ELF-1 (cell line): ENCODE measurements at regions not wholly inside any gene's neighbourhood (a gene's known extent, or its start where the extent isn't known, plus 50 kb on each side); places are given as distances from the start of the nearest gene placed in this dataset.
A peak's percentile ranks its signal among the peaks of the same experiment; 100 is the strongest.

Source experiments
- DNase-seq: peaks from one replicate; pipeline ENCODE4 v3.0.0-alpha.2; 2016; ENCODE audit warnings: low read depth, low spot score

DNA sequence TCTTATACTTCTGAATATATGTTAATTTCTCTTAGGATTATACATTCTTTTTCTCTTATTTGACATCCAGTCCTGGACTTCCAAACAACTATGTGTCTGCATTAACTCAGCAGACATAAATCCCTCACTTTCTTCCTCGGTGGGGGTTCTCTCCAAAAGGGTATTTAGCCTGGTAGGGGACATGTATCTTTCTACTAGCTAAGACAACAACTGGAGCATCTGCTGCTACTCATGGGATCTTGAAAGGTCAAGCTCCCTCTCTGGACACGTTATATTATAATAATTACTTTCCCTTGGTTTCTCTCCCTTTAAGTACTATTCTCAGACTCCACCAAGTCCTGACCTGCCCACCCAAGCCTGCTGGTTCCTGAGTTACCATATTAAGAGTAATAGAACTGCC, 983.7 kb upstream of the FLRT2 start:
- no peak for DNase-seq

DNA sequence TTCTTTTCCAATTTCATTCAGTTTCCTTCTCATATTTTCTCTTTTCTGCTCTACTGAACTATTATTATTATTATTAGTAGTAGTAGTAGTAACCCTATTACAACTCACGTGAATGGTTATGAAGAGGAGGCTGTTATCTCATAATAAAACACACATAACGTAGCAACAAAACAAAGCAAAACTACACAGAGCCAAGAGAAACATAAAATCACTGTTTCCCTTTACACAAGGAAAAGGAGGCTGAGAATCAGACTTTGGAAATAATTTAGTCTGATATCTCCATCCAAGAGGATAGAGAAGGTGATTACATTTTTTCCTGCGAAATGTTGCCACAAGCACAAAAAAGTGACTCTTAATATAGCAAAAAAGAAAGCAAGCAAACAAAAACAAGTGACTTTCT, 975.8 kb upstream of the FLRT2 start:
- no peak for DNase-seq

DNA sequence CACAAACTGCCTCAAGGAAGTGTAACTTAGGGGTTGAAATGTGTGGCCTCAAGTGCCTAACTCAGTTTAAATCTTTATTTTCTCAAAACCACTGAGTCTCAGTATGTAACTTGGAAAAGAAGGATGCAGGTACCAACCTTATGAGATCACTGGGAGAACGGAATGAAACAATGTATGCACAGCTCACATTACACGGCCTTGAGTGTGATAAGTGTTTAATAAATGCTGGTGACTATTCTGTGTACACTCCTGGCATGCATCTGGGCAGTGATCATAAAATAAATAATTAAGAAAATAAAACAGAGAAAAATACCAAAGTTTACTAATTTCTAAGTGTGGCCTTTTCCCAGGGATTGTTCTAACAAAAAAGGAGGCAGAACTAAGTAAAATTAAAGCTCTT, 974.5 kb upstream of the FLRT2 start:
- no peak for DNase-seq

DNA sequence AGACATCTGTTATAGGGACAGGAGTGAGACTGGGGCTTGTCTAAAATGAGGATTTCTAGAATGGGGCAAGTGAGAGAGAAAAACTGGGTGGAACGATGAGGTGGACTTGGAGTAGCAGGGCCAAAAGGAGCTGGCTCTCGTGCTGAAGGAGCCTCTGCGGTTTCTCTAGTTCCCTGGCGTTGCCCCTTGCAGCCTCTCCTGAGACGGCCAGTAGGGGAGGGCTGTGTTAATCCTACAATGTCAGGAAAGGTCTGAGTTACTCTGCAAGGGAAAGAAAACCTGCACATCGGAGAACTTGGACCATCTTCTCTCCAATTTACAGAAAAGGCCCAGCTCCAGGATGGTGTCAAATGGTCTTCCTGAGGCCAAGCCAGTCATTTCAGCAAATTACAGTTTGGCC, 963.8 kb upstream of the FLRT2 start:
- peak; percentile 8 for DNase-seq

DNA sequence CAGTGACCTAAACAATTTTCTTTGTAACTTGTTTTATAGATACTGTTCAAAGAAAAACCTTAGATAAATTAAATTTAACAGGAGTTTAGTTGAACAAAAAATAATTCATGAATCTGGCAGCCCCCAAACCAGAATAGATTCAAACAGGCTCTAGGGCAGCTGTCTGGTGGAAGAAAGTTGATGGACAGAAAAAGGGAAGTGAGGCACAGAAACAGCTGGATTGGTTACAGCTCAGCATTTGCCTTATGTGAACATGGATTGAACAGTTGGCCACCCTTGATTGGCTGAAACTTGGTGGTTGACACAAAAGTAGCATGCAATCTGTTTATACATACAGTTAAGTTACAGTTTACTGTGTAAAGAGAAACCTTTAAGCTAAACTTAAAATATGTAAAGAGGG, 954.3 kb upstream of the FLRT2 start:
- no peak for DNase-seq

DNA sequence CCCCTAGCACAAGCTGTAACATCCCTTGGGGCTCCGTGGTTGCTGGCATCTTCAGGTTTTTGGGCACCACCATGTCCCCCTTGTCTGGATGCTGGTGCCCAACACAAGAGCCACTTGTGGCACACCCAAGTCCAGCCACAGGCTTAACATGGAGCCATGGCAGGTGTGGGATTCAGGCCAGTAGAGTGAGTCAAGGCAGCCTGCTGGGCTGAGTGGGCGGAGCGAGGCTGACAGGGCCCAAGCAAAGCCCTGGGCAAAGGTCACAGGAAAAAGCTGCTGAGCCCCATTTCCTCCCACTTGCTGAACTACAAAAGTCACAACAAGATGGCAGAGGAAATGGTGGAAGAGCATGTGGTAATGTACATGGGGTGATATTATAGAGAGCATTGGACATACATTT, 950.7 kb upstream of the FLRT2 start:
- no peak for DNase-seq

DNA sequence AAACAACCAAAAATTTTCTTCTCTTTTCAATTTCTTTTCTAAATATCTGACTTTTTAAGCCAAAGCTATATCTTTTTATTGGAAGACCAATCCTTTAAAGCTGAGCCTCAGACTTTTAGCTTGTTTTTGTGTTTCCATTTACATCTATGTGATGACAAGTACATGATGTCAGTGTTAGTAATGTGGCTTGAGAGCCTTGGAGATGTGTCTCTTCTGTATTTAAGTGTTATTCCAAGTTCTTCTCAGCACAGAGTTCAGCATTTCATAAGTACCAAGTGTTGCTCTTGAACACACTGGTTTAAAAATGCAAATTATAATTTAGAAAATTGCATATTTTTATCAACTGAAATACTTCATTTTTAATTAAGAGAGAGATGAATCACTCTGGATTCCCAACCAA, 948.9 kb upstream of the FLRT2 start:
- DNase-seq, result no peak

DNA sequence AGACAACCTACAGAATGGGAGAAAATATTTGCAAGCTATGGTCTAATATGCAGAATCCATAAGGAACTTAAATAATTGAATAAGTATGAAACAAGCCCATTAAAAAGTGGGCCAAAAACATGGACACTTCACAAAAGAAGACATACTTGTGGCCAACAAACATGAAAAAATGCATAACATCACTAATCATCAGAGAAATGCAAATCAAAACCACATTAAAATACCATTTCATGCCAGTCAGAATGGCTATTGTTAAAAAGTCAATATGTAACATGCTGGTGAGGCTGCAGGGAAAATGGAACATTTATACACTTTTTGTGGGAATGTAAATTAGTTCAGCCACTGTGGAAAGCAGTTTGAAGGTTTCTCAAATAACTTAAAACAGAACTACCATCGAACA, 945.4 kb upstream of the FLRT2 start:
- DNase-seq, result no peak

DNA sequence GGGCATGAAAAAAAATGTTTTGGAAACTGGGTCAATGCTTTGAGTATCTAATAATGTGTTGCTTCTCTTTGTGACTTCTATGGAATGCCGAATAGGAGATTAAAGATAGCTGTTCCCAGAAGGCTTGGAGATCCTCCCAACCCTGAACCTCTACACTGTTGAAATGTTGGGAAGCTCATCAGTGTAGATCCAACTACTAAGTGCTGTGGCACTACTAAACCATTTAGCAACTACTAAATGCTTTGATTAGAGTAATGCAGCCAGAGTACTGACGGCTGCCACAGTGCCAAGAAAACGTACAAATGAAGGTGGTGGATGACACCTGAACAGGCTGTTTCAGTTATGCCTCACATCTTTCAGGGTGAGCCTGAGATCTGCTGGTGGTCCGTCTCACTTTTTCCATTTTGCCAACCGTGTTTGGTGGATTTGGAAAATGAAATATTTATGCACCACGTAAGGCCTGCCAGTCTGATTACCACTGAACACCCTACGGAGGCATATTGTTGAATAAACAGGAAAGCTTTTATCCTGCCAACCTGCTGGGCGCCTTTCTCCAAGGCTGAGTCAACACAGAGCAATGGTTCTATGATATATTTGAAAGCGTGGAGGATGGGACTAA, 938.0 kb upstream of the FLRT2 start:
- no peak for DNase-seq

DNA sequence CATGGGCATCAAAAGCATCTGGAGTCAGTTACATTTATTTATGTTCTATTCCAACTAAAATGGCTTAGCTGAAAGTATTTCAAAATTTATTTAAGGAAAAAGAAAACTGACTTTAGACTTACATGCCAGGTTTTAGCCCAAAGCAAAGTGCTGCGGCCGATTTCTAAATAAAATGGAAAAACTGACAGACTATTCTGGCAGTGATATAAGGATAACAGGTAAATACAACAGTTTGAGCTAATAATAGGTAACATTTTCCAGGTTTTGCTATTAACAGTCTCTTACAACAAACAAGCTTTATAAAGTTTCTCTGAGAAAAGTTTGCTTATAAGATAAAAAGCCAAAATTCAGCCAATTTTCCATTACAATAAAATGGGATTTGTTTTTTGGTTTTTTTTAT, 937.2 kb upstream of the FLRT2 start:
- no peak for DNase-seq

DNA sequence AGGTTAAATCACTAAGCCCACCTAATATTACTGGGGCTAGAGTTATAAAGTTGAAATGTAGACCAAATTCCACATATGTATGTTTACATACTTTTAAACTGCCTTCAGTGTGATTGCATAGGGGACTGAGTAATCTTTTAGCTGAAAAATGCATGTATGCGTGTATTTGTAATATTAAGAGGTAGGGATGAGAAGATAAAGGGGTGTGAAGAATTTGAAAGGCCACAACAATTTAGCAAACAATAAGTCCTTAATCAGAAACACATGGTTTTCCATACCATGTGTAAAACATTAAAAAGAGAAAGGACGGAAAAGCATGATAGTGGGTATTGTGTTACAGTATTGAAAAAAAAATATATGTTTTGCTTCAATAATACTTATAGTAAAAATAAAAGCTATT, 919.9 kb upstream of the FLRT2 start:
- DNase-seq, result no peak

DNA sequence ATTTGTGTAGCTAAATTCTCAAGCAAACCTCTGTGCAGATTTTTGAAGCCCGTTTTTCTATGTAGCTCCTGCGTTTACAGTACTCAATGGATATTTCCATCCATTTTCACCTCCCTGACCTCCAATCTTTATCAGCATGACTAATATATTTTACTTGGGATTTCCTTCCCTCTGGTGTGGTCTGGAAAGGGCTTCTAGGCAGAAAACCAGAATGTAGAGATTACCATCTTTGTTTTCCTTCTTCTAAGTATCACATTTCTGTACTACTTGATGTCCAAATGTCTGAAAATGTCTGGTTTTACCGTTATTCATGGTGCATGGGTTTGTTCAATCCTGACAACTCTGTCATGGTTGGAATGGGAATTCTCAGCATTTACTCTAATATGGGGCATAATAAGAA, 907.6 kb upstream of the FLRT2 start:
- DNase-seq, result peak; percentile 1

DNA sequence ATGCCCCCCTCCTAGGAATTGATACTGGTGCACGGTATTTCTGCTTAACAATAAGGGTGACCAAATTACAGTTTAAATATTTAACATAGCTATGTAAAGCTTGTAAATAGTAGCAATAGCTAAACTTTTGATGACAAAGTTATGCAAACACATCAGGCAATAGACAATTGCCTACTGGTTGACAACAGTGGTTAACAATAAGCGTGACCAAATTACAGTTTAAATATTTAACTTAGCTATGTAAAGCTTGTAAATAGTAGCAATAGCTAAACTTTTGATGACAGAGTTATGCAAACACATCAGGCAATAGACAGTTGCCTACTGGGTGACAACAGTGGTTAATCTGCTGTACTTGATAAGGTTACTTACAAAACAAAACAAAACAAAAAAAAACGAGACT, 886.5 kb upstream of the FLRT2 start:
- no peak for DNase-seq

DNA sequence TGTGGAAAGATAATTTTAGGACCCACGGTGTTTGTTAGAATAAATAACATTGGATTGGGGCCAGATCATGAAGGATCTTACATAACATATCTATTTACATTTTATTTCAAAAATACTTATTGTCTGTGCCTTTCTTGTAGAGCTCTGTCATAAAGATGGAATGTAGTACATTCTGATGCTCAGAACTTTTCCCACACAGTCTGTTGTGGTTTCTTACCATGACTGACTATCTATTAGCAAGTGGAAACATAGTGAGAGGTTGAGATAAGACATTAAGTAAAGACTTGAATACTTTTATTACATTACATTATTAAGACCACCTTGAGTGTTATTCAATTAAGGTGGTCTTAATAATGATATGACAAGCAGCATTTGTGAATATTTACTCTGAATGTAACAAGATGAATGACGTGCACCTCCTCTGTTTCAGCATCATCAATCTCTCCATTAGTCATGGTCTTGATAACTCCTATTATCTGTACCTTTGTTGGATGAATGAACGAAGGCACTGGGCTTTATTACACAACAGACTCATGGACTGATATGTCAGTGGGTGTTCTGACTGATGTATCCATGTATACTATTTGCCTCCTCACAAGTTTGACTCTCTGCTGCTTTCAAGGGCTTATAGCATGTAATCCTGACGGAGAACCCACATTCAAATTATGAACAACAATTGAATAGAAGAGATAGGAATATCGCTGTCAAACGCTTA, 883.0 kb upstream of the FLRT2 start:
- no peak for DNase-seq

DNA sequence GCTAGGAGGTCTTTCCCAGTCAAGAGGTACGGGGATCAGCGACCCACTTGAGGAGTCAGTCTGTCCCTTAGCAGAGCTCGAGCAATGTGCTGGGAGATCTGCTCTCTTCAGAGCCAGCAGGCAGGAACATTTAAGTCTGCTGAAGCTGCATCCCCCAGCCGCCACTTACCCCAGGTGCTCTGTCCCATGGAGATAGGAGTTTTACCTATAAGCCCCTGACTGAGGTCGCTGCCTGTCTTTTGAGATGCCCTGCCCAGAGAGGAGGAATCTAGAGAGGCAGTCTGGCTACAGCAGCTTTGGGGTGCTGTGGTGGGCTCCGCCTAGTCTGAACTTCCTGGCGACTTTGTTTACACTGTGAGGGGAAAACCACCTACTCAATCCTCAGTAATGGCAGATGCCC, 874.9 kb upstream of the FLRT2 start:
- no peak for DNase-seq

DNA sequence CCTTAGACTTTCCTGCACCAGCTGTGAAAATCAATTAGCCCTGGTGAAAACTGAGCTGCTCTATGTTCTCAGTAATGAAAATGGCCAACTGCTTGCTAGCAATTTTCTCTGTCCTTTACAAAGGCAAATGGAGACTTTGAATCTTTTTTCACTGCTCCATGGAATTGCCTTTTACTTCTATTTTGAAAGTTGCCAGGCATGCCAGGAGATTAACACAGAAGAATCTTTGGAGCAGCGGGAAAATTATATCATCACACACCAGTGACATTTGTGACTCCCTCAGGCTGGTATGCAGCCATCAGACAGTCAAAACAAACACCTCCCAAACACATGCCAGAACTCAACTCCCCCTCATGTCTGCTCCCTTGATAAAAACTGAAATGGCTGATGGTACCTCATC, 872.0 kb upstream of the FLRT2 start:
- no peak for DNase-seq

DNA sequence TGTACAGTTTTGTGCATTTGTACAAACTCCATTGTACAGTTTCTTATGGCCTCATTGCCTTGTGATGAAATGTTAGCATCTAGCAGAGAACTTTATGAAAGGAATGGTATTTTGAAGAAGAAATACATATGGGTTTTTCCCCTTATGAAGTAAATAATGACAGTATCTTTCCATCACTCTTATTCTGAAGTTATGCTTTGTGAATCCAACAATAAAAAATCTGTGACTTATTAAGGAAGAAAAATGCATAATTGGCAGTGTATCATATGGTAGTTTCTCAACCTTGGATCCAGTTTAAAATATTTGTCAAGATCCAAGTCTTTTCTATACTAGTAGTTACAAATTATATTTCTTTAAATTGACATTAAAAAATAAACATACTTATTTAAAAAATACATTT, 859.1 kb upstream of the FLRT2 start:
- no peak for DNase-seq

DNA sequence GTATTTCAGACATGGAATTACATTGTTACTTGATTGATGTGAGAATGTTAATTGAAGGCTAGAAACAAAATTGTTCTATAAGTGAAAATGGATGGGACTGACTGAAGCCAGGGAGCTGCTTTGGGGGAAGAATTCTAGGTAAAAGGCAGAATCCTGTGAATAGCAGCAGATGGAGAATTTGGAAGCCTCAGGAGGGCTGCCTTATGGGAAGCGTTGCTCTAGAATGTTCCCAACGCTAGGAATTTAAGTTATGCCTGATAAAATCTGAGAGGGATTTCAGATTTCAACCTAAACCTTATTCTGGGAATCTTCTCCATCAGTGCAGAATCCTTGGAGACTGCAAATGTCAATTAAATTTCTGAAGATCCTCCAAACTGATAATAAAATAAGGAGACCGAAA, 858.2 kb upstream of the FLRT2 start:
- no peak for DNase-seq

DNA sequence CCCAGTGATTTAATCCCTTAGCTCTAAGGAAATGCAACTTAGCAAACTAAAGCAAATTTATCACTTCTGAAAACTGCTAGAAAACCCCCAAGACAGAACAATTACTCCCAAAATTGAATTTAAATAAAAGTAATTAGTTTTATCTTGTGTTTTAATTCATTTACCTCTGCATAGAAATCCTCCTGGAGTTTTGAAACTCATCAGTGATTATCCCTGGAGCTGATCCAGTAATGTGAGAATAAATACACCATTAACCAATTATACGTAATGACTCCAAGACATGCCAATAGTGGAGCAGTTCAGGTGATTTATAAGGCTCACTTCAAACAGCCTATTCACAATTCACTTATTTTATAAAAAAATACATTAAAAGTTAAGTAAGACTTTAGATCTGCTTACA, 855.3 kb upstream of the FLRT2 start:
- no peak for DNase-seq

DNA sequence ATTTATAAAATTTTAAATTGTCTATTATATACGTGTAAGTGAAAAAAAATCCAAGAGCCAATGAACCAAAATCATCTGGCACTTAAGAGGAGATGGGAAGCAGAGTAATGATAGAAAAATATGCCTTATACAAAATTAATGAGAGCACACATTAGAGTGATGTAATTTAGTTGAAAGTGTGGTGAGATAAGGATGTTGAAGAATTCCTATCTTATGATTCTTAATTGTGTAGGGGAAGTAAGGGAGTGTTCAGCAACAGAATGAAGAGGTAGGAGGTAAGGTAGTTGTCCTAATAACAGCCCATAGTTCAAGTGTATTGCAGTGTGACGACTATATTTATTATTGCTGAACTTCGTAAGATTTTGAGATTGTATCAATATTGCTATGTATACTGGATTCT, 843.4 kb upstream of the FLRT2 start:
- no peak for DNase-seq

DNA sequence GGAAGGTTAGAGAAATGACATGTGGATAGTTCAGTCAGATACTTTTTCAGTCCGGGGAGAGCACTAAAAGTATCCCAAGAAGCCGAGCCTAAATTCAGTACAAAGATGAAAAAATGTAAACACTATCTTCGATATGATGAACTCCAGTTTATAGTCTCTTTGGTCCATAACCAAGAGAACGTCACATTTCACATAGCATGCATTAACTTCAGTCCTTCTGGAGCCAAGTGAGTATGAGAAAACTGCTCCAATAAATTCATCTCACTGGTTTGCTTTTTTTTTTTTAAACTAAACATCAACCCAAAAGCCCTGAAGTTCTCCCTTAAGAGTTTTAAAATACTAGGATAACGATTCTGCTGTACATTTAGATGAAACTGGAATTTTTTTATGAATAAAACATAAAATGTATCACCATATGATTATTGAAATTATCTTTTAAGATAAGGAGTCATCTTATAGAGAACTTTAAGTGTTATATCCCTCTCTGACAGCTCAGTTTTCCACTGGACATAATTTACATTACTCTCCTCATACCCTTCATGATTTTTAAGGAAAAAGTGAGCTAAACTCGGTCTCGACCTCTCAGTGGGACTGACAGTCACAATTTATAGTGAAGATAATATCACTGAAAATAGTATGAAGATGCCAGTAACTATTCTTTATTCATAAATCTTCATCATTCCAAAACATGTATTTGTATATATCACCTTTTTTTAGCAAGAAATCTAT, 841.5 kb upstream of the FLRT2 start:
- DNase-seq, result no peak

DNA sequence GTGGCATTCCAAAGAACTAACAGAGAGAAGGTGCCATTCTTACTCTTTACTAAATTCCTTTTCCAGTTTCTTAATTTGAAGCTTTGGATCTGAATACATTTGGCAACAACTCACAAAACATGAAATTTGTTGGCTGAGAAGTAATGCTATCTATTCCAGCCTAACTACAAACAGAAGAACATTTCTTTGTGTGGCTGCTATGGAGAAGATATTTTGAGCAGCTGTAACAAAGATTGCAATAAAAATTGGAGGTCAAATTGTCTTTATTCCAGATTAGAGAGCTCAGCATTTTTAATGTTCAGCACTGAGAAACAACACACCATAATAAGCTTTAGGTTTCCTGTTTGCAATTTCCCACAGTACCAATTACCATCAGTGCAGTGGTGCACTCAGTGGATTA, 835.8 kb upstream of the FLRT2 start:
- no peak for DNase-seq

DNA sequence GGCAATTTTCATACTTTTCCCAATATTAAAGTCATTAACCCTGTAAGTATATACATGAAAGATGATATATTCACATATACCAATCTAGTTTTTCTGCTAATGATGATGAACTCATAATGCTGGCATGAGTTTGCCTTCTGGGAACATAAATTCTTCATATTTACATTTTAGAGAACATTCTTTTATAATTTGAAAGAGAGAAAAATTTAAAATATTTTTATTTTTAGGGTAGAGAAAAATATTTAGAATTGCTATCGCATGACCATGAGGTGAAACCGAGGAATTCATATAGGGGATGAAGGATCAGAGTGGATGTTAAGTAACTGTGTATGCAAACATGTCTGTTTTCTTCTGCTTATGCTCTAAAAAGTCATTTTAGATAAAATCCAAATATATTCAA, 825.3 kb upstream of the FLRT2 start:
- no peak for DNase-seq
